ENCODE measurements at regions not wholly inside any gene's neighbourhood (a gene's known extent, or its start where the extent isn't known, plus 50 kb on each side); places are given as distances from the start of the nearest gene placed in this dataset.
"Not testable (repeated sequence)": the region's sequence is repeated elsewhere in the genome, so short reads cannot be mapped to it uniquely, and the experiment has no call there.

DNA sequence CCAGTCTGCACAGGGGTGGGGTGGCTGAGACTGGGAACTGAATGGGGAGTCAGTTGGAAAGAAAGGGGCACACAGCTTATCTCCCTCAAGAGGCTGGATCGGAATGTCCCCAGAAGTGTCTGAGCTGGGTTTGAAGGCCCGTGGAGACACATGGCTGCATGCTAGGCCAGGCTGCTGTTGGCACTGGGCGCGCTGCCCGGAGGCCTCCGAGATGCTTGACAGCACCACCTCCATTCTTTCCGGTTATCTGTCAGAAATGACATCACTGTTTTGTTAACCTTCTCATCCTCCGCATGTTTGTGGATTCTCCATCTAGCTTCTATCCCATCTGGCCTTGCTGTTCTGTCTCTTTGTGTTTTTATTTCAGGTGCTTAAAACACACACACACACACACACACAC is 85.5 kb downstream of the APIP start:
- DNase-seq (ENCODE audit: low spot score) = peak; percentile 13

DNA sequence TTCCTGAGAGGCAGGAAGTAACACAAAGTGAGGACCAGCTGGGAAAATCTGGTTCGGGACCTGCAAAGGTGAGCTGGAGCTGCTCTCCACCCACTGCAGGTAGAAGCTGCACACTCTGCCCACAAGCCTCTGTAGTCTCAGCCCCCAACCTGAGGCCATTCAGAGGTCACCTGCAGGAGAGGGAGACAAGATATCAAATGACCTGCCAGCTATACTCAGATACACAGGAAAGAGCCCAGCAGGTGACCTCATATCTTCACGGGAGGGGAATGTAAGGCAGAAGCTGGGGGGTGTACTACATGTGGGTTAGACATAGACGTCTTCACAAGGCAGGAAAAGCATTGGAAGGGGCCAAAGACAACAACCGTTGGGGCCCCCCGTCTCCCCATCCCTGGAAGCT is 86.1 kb downstream of the APIP start:
- DNase-seq (ENCODE audit: low spot score) = no peak

DNA sequence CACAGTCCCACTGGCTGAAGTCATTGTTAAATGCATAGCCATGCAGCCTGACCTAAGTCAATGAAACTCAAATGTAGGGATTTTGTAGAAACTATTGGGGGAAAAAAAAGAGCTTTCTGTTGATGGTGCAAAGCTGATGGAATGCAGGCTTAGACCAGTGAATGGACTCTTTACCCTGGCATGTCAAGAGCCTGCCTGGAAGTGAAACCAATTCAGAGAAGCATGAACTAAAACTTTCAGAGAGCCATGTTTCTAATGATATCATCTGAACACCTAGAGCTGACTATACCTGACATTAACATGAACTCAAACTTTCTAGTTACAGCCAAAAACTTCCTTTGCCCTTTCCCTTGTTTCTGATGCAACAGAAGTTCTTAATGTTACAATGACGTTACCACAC is 89.0 kb downstream of the APIP start:
- DNase-seq (ENCODE audit: low spot score) = no peak

GRCh38 chr11:34826384-34826726 is 89.8 kb downstream of the APIP start:
- no peak for DNase-seq (ENCODE audit: low spot score)

GRCh38 chr11:34825670-34826383 is 90.4 kb downstream of the APIP start:
- DNase-seq (ENCODE audit: low spot score) = no peak

DNA sequence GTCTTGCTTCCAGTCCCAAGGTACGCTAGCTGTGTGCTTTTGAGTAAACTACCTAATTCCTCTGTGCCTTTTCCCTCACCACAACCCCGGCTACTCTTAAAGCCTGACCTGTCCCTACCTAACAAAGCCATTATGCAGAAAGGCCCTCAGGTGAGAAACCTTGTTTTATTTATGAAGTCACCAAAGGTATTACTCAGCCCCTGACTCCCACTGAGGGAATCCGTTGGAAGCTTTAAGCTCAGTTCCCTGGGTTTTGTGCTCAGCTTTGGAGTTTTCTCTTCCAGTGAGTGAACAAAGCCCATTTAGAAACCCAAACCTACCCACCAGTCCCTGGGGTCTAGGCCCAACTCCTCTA is 90.9 kb downstream of the APIP start:
- DNase-seq (ENCODE audit: low spot score) = no peak

DNA sequence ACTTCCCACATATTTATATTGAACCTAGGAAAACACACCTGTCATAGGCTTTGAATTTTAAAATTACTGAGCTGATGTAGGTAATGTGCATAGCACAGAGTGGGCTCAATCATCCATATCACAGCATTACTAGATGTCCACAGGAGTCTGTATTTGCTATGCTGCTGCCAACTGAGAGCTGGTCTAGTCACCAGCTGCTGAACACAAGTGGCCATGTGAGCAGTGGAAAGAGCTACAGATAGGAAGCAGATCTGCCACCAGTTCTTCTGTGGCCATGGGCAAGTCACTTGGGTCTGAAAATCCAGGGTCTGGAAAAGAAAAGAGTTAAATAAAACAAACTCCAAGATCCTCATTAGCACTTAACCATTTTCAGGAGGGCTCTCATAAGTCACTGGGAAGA is 91.8 kb downstream of the APIP start:
- no peak for DNase-seq (ENCODE audit: low spot score)

DNA sequence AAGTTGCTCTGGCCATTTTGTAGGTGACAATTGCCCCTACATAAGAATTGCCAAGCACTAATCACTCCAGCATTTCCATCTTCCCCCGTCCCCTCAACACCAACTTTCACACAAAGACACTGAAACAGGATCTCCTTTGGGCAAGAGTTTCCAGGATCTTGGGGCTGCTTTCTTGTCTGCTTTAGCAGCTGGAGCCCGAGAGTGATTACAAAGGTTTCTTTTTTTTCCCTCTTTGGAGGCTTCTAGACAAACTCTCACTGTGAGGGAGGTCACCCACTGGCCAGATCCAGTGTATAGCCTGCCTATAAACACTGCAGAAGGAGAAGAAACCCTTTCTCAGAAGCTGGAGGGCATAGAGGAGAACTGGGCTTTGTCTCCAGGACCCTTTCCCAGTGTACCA is 92.5 kb downstream of the APIP start:
- no peak for DNase-seq (ENCODE audit: low spot score)

DNA sequence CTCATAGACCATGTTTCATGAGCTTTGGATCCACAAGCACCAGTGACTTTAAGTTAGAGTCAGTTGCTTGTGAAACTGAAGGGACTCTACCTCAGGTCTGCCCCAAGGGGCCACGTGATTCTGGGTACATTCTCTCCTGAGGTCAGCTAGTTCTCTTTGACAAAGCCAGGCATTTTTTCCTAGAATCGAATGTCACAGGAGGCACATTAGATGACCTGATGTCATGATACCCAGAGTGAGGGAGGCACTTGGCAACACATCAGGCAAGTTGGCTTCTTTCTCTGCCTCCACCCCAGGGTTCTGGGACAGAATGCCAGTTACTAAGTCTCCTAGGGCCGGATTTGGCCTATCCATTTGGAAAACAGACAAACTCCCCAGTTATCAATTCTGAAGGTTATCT is 93.0 kb downstream of the APIP start:
- no peak for DNase-seq (ENCODE audit: low spot score)

GRCh38 chr11:34819740-34820482 is 96.3 kb downstream of the APIP start:
- DNase-seq (ENCODE audit: low spot score) = no peak

DNA sequence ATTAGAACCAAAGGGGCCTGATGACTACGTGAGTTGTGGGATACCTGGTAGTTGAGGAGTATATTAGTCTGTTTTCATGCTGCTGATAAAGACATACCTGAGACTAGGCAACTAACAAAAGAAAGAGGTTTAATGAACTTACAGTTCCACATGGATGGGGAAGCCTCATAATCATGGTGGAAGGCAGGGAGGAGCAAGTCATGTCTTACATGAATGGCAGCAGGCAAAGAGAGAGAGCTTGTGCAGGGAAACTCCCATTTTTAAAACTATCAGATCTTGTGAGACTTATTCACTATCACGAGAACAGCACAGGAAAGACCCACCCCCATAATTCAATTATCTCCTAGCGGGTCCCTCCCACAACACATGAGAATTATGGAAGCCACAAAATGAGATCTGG is 98.4 kb downstream of the APIP start:
- DNase-seq (ENCODE audit: low spot score) = not testable (repeated sequence)

DNA sequence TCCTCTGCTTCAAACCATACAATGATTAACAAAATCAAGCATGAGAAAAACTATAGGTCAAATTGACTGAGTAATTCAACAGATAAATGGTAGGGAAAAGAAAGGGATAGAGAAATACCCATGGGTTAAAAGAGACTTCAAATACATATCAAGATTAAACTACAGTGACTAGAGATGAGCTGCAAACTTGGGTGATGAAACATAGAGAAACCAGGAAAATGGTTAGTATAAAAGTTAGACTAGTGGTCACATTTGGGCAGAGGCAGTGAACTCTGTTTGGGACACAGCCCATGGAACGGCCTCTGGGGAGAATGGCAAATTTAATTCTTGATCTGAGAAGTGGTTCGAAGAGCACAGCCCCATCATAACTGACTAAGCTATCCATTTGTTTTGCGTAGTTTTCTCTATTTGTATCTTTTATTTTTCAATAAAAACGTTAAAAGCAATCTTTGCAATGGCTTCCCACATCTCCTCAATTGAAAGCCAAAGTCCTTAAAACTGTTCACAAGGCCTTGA is 99.4 kb downstream of the APIP start:
- DNase-seq (ENCODE audit: low spot score) = no peak

- DNase-seq (ENCODE audit: low spot score) = no peak
Observed at GRCh38 chr11:34812905-34813576, 103.1 kb downstream of the APIP start.

DNA sequence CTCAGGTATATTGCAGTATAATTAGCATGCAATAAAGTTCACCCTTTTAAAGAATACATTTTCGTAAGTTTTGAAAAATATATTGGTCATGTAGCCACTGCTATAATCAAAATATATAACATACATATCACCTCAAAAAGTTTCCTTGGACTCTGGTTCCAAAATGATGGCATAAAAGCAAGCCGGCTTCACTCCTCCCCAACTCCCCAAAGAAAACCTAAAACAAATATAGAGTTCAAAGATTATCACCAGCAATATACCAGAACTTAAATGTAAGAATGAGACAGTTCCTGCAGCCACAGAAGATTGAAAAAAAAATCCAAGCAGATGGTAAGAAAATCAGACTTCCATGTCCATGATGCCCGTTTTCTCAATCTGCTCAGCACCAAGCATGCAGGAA is 104.3 kb downstream of the APIP start:
- no peak for DNase-seq (ENCODE audit: low spot score)

GRCh38 chr11:34810107-34810562 is 106.0 kb downstream of the APIP start:
- DNase-seq (ENCODE audit: low spot score) = no peak

GRCh38 chr11:34809191-34810106 is 106.7 kb downstream of the APIP start:
- DNase-seq (ENCODE audit: low spot score) = no peak

GRCh38 chr11:34806875-34807274 is 109.3 kb downstream of the APIP start:
- DNase-seq (ENCODE audit: low spot score) = no peak

- no peak for DNase-seq (ENCODE audit: low spot score)
Observed at GRCh38 chr11:34805937-34806336, 110.2 kb downstream of the APIP start.

GRCh38 chr11:34799848-34800247 is 116.3 kb downstream of the APIP start:
- no peak for DNase-seq (ENCODE audit: low spot score)

- no peak for DNase-seq (ENCODE audit: low spot score)
Observed at GRCh38 chr11:34798985-34799384, 117.2 kb downstream of the APIP start.

DNA sequence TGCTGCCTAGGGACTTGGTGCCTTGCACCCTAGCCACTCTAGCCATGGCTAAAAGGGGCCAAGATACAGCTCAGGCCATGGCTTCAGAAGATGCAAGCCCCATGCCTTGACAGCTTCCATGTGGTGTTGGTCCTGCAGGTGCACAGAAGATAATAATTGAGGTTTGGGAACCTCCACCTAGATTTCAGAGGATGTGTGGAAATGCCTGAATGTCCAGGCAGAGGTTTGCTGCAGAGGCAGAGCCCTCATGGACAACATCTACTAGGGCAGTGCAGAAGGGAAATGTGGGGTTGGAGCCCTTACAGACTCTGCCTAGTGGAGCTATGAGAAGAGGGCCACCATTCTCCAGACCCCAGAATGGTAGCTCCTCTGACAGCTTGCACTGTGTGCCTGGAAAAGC is 118.7 kb downstream of the APIP start:
- not testable (repeated sequence) for DNase-seq (ENCODE audit: low spot score)

- DNase-seq (ENCODE audit: low spot score) = no peak
Observed at GRCh38 chr11:34795641-34796040, 120.5 kb downstream of the APIP start.

All from hepatic stellate cell (primary cell).